Left lung (tissue), 4 donors: ENCODE measurements at regions not wholly inside any gene's neighbourhood (a gene's known extent, or its start where the extent isn't known, plus 50 kb on each side); places are given as distances from the start of the nearest gene placed in this dataset.

ENCODE experiments used
- ATAC-seq: fragments of 200-7000 bp; cut with Tn5 transposase; one replicate; pipeline ENCODE4 v1.9.1; 2020; ENCODE audit warnings: moderate library complexity
- DNase-seq, 4 donors: peaks; one replicate each; pipeline ENCODE4 v3.0.0-alpha.2; 2013 to 2020
- H3K27ac ChIP-seq, 2 donors: fragments of 200-600 bp; sonication (generic) in 1 of 2; one replicate each; pipeline versions ENCODE4 v1.5.0 to v1.8.0; 2020 to 2021
- H3K27me3 ChIP-seq, 2 donors: fragments of 200-600 bp; sonication (generic) in 1 of 2; one replicate each; pipeline versions ENCODE4 v1.5.0 to v1.8.0; 2020 to 2021
- H3K36me3 ChIP-seq, 2 donors: fragments of 200-600 bp; sonication (generic) in 1 of 2; one replicate each; pipeline versions ENCODE4 v1.5.0 to v1.8.0; 2020 to 2021
- H3K4me1 ChIP-seq, 2 donors: fragments of 200-600 bp; one replicate each; pipeline ENCODE4 v1.8.0; 2021
- H3K4me3 ChIP-seq, 2 donors: fragments of 200-600 bp; sonication (generic) in 1 of 2; one replicate each; pipeline versions ENCODE4 v1.5.0 to v1.8.0; 2020 to 2021; ENCODE audit warnings: mild to moderate bottlenecking in 1 of 2
- H3K9me3 ChIP-seq, 2 donors: fragments of 200-600 bp; sonication (generic) in 1 of 2; one replicate each; pipeline versions ENCODE4 v1.5.0 to v1.8.0; 2020 to 2021
- CTCF ChIP-seq, 2 donors: fragments of 200-600 bp; sonication (generic) in 1 of 2; IDR thresholded peaks; one replicate each; pipeline versions ENCODE4 v1.5.0 to v1.8.0; 2021; ENCODE audit warnings: antibody characterized with exemption in 2 of 2
- intact Hi-C, 2 donors: fragments of 100-400 bp; cut with DNase I; formaldehyde crosslinking; loops; one replicate each; pipeline versions ENCODE4 v1.11.2 to v1.14.2; 2022
- donor health status: DM: no; HTN: yes; CAD: no.
- donor health status: DM: no; HTN: no; CAD: no.

- H3K4me3 ChIP-seq: no peak overlapping the region
- no peaks in the 10 kb centered on the region for H3K27me3 ChIP-seq
- TF ChIP-seq CTCF (IDR thresholded peaks at IDR 0.05): no peak
- H3K36me3 ChIP-seq: no peaks in the 10 kb centered on the region
- peaks cover 0 to 9% of the 10 kb centered on the region in 2 donors for H3K4me1 ChIP-seq
- H3K9me3 ChIP-seq: peaks cover 0 to 7% of the 10 kb centered on the region in 2 donors
- ATAC-seq: no peak
- H3K27ac ChIP-seq: no peak overlapping the region
- intact Hi-C loops: no loop called here
- DNase-seq: no peak
These were observed 134.3 kb upstream of the CARMIL1 start for GRCh38 chr6:25144919-25145318.

DNA sequence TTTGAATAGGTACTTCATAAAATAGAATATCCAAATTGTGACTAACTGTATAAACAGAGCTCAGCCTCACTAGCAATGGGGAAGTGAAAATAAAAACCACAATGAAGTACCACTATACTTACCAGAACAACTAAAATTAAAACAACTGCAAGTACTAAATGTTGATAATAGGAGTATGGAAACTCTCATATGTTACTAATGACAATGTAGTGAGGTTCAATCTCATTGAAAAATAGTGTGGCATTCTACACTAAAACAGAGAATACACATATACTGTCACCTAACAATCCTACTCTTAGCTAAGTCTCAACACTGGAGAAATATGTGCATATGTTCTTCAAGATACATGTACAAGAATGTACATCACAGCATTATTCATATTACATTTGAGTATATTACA, 132.0 kb upstream of the CARMIL1 start:
- Histone ChIP-seq H3K36me3 (no peaks in the 10 kb centered on the region), H3K9me3 (peaks cover 0 to 7% of the 10 kb centered on the region in 2 donors), H3K4me3 (no peak overlapping the region), H3K27me3 (no peaks in the 10 kb centered on the region), H3K4me1 (peaks cover 0 to 15% of the 10 kb centered on the region in 2 donors), H3K27ac (no peak overlapping the region)
- TF ChIP-seq CTCF (IDR thresholded peaks at IDR 0.05): no peak
- DNase-seq (no peak), ATAC-seq (peak; percentile 42)
- intact Hi-C loops: no loop called here

DNA sequence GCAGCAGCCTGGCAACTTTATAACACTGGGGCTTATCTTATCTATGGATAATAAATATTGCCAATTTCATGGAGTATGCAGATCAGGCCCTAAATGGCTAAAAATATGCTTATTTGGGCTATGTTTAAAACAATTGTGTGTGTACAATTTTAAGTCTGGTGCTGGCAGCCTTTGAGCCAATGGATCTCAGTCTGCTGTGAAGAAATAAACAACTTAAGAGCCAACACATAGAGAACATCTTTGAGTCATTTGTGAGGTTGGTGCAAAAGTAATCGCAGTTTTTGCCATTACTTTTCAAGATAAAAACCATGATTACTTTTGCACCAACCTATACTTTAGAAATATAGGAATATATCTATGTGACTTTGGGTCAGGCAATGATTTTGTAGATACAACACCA, 129.1 kb upstream of the CARMIL1 start:
- intact Hi-C loops: no loop called here
- ATAC-seq: no peak
- Histone ChIP-seq H3K9me3 (peaks cover 0 to 7% of the 10 kb centered on the region in 2 donors), H3K27me3 (no peaks in the 10 kb centered on the region), H3K36me3 (no peaks in the 10 kb centered on the region), H3K4me1 (peaks cover 0 to 15% of the 10 kb centered on the region in 2 donors), H3K4me3 (no peak overlapping the region), H3K27ac (peak overlapping the region in 1 of 2 donors; percentile 8)
- DNase-seq: no peak
- no peak for TF ChIP-seq CTCF (IDR thresholded peaks at IDR 0.05)

GRCh38 chr6:25150863-25151262, 128.3 kb upstream of the CARMIL1 start:
- H3K9me3 ChIP-seq: peaks cover 0 to 7% of the 10 kb centered on the region in 2 donors
- ATAC-seq (no peak), DNase-seq (no peak)
- no peaks in the 10 kb centered on the region for H3K36me3 ChIP-seq
- no peaks in the 10 kb centered on the region for H3K27me3 ChIP-seq
- intact Hi-C loops: no loop called here
- no peak for TF ChIP-seq CTCF (IDR thresholded peaks at IDR 0.05)
- H3K4me3 ChIP-seq: no peak overlapping the region
- peaks cover 0 to 15% of the 10 kb centered on the region in 2 donors for H3K4me1 ChIP-seq
- H3K27ac ChIP-seq: no peak overlapping the region

DNA sequence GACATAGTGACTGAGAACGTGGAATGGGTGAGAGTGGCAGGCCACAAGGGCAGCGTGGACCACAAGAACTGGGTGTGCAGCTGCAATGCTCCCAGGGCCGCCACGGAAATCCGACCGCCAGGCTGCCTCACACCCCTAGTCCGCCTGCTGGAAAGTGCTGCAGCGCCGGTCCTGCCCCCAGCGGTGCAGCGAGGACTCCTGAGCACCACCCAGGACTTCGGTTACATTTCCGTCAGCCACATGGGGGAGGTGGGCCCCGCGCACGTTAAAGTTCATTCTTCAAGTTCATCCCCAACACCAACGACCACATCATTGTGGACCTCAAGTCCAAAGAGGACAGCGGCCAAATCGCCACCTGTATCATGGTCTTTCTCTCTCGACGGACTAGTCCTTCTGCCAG, 126.1 kb upstream of the CARMIL1 start:
- H3K36me3 ChIP-seq: no peaks in the 10 kb centered on the region
- DNase-seq (peak in 1 of 4 donors; percentile 64), ATAC-seq (no peak)
- H3K4me1 ChIP-seq: peaks cover 0 to 5% of the 10 kb centered on the region in 2 donors
- intact Hi-C loops: no loop called here
- no peak overlapping the region for H3K27ac ChIP-seq
- no peak overlapping the region for H3K4me3 ChIP-seq
- peaks cover 0 to 17% of the 10 kb centered on the region in 2 donors for H3K9me3 ChIP-seq
- no peaks in the 10 kb centered on the region for H3K27me3 ChIP-seq
- no peak for TF ChIP-seq CTCF (IDR thresholded peaks at IDR 0.05)
